ENCODE measurements at regions not wholly inside any gene's neighbourhood (a gene's known extent, or its start where the extent isn't known, plus 50 kb on each side); places are given as distances from the start of the nearest gene placed in this dataset.

GRCh38 chr6:74066168-74066871 lies 370.3 kb downstream of the CD109 start (continued):
- TF ChIP-seq, protein P1, sequence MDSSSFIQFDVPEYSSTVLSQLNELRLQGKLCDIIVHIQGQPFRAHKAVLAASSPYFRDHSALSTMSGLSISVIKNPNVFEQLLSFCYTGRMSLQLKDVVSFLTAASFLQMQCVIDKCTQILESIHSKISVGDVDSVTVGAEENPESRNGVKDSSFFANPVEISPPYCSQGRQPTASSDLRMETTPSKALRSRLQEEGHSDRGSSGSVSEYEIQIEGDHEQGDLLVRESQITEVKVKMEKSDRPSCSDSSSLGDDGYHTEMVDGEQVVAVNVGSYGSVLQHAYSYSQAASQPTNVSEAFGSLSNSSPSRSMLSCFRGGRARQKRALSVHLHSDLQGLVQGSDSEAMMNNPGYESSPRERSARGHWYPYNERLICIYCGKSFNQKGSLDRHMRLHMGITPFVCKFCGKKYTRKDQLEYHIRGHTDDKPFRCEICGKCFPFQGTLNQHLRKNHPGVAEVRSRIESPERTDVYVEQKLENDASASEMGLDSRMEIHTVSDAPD (CRISPR knock-in tag; IDR thresholded peaks at IDR 0.05) = no peak
- TF ChIP-seq ZFP82 (CRISPR knock-in tag; IDR thresholded peaks at IDR 0.05; ENCODE audit: borderline replicate concordance) = no peak
- TF ChIP-seq ZNF180 (CRISPR knock-in tag; IDR thresholded peaks at IDR 0.05; ENCODE audit: borderline replicate concordance, low read depth) = no peak
- TF ChIP-seq MAZ (IDR thresholded peaks at IDR 0.05; ENCODE audit: borderline replicate concordance, low read depth, low read length) = no peak
- no peak for TF ChIP-seq MAZ (CRISPR knock-in tag; IDR thresholded peaks at IDR 0.05; ENCODE audit: low read depth)
- TF ChIP-seq FOXK2 (IDR thresholded peaks at IDR 0.05) = no peak

DNA sequence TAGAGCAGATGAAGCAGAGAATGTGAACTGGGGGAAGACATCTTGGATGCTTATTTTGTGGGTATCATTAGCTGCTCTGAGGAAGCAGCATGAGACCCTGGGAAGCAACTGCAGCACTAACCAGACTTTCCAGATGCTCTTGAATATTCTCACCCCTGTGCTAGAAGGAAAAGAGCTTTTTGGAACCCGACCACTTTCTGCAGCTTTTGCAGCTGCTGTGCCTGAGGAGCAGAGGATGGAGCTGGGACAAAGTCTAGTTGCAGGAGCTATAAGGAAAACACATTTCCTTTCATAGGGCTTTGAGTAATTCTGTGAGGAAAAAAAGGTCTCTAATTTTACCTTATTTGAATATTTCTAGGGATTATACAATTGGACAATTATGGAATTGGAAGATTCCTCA lies 369.7 kb downstream of the CD109 start:
- ATAC-seq (no peak), FAIRE-seq (no peak), DNase-seq (ENCODE audit: low spot score) (no peak)
- H3K9ac ChIP-seq (ENCODE audit: insufficient read depth, low read depth, low read length) = no peak overlapping the region
- no peaks in the 10 kb centered on the region for H3K27me3 ChIP-seq (ENCODE audit: control insufficient read depth in 1 of 2, insufficient read depth in 2 of 2, low read length in 2 of 2)
- ChIA-PET POLR2A (no interaction called here), CTCF (ENCODE audit: low intra/inter-chr PET ratio, low total read pairs) (no interaction called here)
- no peak overlapping the region for H2AFZ ChIP-seq (ENCODE audit: low read length)
- H4K20me1 ChIP-seq (ENCODE audit: insufficient read depth, low read length) = no peaks in the 10 kb centered on the region
- 0% methylated on average over 1 of the region's 1 CpG for WGBS (ENCODE audit: low lambda C conversion rate)
- no peak overlapping the region for H3K4me2 ChIP-seq (ENCODE audit: low read depth, low read length)
- intact Hi-C loops (cut with micrococcal nuclease; ENCODE audit: unreplicated experiment) (no loop called here), in situ Hi-C loops (cut with HindIII; ENCODE audit: extremely low pct_ligation_motif_present, low pct_unique_long_range_greater_than_20kb) (no loop called here)
- no peaks in the 10 kb centered on the region for H3K9me3 ChIP-seq (ENCODE audit: low read length)
- no TSS peak for BruUV-seq (replicated peaks)
- H3K27ac ChIP-seq (ENCODE audit: extremely low read length, insufficient read depth, low read length) = no peak overlapping the region
- H3K4me1 ChIP-seq (ENCODE audit: insufficient read depth, low read length) = no peaks in the 10 kb centered on the region
- H3K4me3 ChIP-seq (replicated peaks in 1 of 3; ENCODE audit: insufficient read depth in 1 of 3, low read depth in 2 of 3, low read length in 3 of 3) = no peak overlapping the region
- H3K36me3 ChIP-seq (replicated peaks in 1 of 2; ENCODE audit: control insufficient read depth in 1 of 2, insufficient read depth in 2 of 2, low read length in 2 of 2) = no peaks in the 10 kb centered on the region
- H3K79me2 ChIP-seq (ENCODE audit: insufficient read depth, low read length) = no peaks in the 10 kb centered on the region
- no peak for TF ChIP-seq FOXK2 (IDR thresholded peaks at IDR 0.05)
- TF ChIP-seq PHB2 (IDR thresholded peaks at IDR 0.05; ENCODE audit: partially characterized antibody) = no peak
- TF ChIP-seq DMAP1 (CRISPR knock-in tag; IDR thresholded peaks at IDR 0.05) = no peak
- no peak for TF ChIP-seq CBX5 (CRISPR knock-in tag; IDR thresholded peaks at IDR 0.05; ENCODE audit: borderline replicate concordance)
- TF ChIP-seq, protein P2, sequence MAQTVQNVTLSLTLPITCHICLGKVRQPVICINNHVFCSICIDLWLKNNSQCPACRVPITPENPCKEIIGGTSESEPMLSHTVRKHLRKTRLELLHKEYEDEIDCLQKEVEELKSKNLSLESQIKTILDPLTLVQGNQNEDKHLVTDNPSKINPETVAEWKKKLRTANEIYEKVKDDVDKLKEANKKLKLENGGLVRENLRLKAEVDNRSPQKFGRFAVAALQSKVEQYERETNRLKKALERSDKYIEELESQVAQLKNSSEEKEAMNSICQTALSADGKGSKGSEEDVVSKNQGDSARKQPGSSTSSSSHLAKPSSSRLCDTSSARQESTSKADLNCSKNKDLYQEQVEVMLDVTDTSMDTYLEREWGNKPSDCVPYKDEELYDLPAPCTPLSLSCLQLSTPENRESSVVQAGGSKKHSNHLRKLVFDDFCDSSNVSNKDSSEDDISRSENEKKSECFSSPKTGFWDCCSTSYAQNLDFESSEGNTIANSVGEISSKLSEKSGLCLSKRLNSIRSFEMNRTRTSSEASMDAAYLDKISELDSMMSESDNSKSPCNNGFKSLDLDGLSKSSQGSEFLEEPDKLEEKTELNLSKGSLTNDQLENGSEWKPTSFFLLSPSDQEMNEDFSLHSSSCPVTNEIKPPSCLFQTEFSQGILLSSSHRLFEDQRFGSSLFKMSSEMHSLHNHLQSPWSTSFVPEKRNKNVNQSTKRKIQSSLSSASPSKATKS (CRISPR knock-in tag; IDR thresholded peaks at IDR 0.05) = no peak
- no peak for TF ChIP-seq ZNF24 (IDR thresholded peaks at IDR 0.05)
- TF ChIP-seq RCOR2 (CRISPR knock-in tag; IDR thresholded peaks at IDR 0.05) = no peak
- no peak for TF ChIP-seq ZC3H13 (CRISPR knock-in tag; IDR thresholded peaks at IDR 0.05)
- TF ChIP-seq, protein P3, sequence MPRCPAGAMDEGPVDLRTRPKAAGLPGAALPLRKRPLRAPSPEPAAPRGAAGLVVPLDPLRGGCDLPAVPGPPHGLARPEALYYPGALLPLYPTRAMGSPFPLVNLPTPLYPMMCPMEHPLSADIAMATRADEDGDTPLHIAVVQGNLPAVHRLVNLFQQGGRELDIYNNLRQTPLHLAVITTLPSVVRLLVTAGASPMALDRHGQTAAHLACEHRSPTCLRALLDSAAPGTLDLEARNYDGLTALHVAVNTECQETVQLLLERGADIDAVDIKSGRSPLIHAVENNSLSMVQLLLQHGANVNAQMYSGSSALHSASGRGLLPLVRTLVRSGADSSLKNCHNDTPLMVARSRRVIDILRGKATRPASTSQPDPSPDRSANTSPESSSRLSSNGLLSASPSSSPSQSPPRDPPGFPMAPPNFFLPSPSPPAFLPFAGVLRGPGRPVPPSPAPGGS (CRISPR knock-in tag; IDR thresholded peaks at IDR 0.05) = no peak
- TF ChIP-seq ZNF34 (CRISPR knock-in tag; IDR thresholded peaks at IDR 0.05; ENCODE audit: borderline replicate concordance) = no peak

Measured in HepG2 (cell line).